Stomach (tissue), 8 donors: ENCODE measurements at regions not wholly inside any gene's neighbourhood (a gene's known extent, or its start where the extent isn't known, plus 50 kb on each side); places are given as distances from the start of the nearest gene placed in this dataset.

Experiments used
- DNase-seq, 2 donors: peaks; one replicate each; pipeline versions ENCODE4 v3.0.0 to v3.0.0-alpha.2; 2013 to 2019
- H3K27ac ChIP-seq, 5 donors: fragments of 200-600 bp in 4 of 5; sonication (generic) in 4 of 5; one replicate each; pipeline ENCODE4 v1.5.1; 2013 to 2019; ENCODE audit warnings: mild to moderate bottlenecking in 1 of 5, moderate library complexity in 1 of 5
- H3K27me3 ChIP-seq, 3 donors: fragments of 200-600 bp; sonication (generic); one replicate each; pipeline ENCODE4 v1.5.1; 2017 to 2019; ENCODE audit warnings: mixed run types in 1 of 3
- H3K36me3 ChIP-seq, 4 donors: fragments of 200-600 bp; sonication (generic); 1 replicate in 3 of 4; 2 replicates in 1 of 4; pipeline ENCODE4 v1.5.1; 2016 to 2019
- H3K4me1 ChIP-seq, 4 donors: fragments of 200-600 bp; sonication (generic); one replicate each; pipeline ENCODE4 v1.5.1; 2016 to 2019
- H3K4me3 ChIP-seq, 4 donors: fragments of 200-600 bp; sonication (generic) in 3 of 4; one replicate each; pipeline ENCODE4 v1.5.1; 2016 to 2019; ENCODE audit warnings: mild to moderate bottlenecking in 1 of 4
- H3K9me3 ChIP-seq, 4 donors: fragments of 200-600 bp; sonication (generic); one replicate each; pipeline ENCODE4 v1.5.1; 2016 to 2019
- CTCF ChIP-seq, 7 experiments: fragments of 450-650 bp in 4 of 7; fragments of 200-600 bp in 3 of 7; sonication (generic) in 3 of 7; IDR thresholded peaks; one replicate each; pipeline ENCODE4 v1.5.1; 2016 to 2019; ENCODE audit warnings: antibody characterized with exemption in 7 of 7, control low read depth in 2 of 7, mild to moderate bottlenecking in 1 of 7
- EP300 ChIP-seq: sonication (generic); formaldehyde crosslinking; IDR thresholded peaks from one replicate; pipeline ENCODE4 v1.6.1; 2017; ENCODE audit warnings: antibody characterized with exemption
- POLR2A ChIP-seq, 4 donors: fragments of 450-650 bp; IDR thresholded peaks; one replicate each; pipeline ENCODE4 v1.6.1; 2016; ENCODE audit warnings: antibody characterized with exemption in 4 of 4, control low read depth in 2 of 4, mild to moderate bottlenecking in 1 of 4, moderate library complexity in 1 of 4
- POLR2AphosphoS5 ChIP-seq, 3 donors: sonication (generic); formaldehyde crosslinking; IDR thresholded peaks; one replicate each; pipeline ENCODE4 v1.6.1; 2016; ENCODE audit warnings: antibody characterized with exemption in 3 of 3
- WGBS, 5 donors: extraction: QIAGEN DNeasy Blood & Tissue Kit in 3 of 5; methylation state at CpG; one replicate each; pipeline versions ENCODE4 v1.1.5 to v1.1.7; 2013 to 2018; 5-methylcytosine and 5-hydroxymethylcytosine counted together
- intact Hi-C: fragments of 100-400 bp; cut with DNase I; formaldehyde crosslinking; loops from one replicate; pipeline ENCODE4 v1.15.1; 2023; ENCODE audit warnings: low total_unique reads
- donor health status: healthy with polysubstance abuse.
- donor health status: Bipolar disorder and iron deficiency.
- donor health status: healthy.

- intact Hi-C loops: no loop called here
Measured at GRCh38 chr11:28457481-28458065, 349.4 kb downstream of the METTL15 start.

GRCh38 chr11:28448186-28448585, 340.0 kb downstream of the METTL15 start:
- Histone ChIP-seq H3K27me3 (no peaks in the 10 kb centered on the region), H3K4me3 (no peak overlapping the region), H3K36me3 (no peaks in the 10 kb centered on the region), H3K4me1 (no peaks in the 10 kb centered on the region), H3K9me3 (no peaks in the 10 kb centered on the region), H3K27ac (no peak overlapping the region)
- no peak for DNase-seq
- WGBS, 5 donors: 82 to 88% (median 86%) methylated on average over 2 of the region's 2 CpGs
- TF ChIP-seq POLR2A (IDR thresholded peaks at IDR 0.05) (no peak), POLR2AphosphoS5 (IDR thresholded peaks at IDR 0.05) (no peak), CTCF (IDR thresholded peaks at IDR 0.05) (no peak), EP300 (no peak)
- intact Hi-C loops: no loop called here

More at GRCh38 chr11:28457481-28458065, 349.4 kb downstream of the METTL15 start:
- Histone ChIP-seq H3K27ac (no peak overlapping the region), H3K4me3 (no peak overlapping the region), H3K9me3 (no peaks in the 10 kb centered on the region), H3K36me3 (no peaks in the 10 kb centered on the region), H3K4me1 (no peaks in the 10 kb centered on the region), H3K27me3 (no peaks in the 10 kb centered on the region)
- DNase-seq: no peak
- TF ChIP-seq EP300 (no peak), POLR2A (IDR thresholded peaks at IDR 0.05) (no peak), POLR2AphosphoS5 (IDR thresholded peaks at IDR 0.05) (no peak), CTCF (IDR thresholded peaks at IDR 0.05) (no peak)
- 68 to 78% (median 73%) methylated on average over 5 of the region's 5 CpGs for WGBS, 5 donors

GRCh38 chr11:28447226-28447625, 339.0 kb downstream of the METTL15 start:
- Histone ChIP-seq H3K4me1 (no peaks in the 10 kb centered on the region), H3K36me3 (no peaks in the 10 kb centered on the region), H3K27me3 (no peaks in the 10 kb centered on the region), H3K27ac (no peak overlapping the region), H3K4me3 (no peak overlapping the region), H3K9me3 (no peaks in the 10 kb centered on the region)
- TF ChIP-seq POLR2AphosphoS5 (IDR thresholded peaks at IDR 0.05) (no peak), POLR2A (IDR thresholded peaks at IDR 0.05) (no peak), CTCF (IDR thresholded peaks at IDR 0.05) (no peak), EP300 (no peak)
- DNase-seq: no peak
- 30 to 84% (median 50%) methylated on average over 1 of the region's 1 CpG for WGBS, 5 donors
- intact Hi-C loops: no loop called here

- intact Hi-C loops: no loop called here
- Histone ChIP-seq H3K27me3 (no peaks in the 10 kb centered on the region), H3K27ac (no peak overlapping the region), H3K4me3 (no peak overlapping the region), H3K9me3 (no peaks in the 10 kb centered on the region), H3K36me3 (no peaks in the 10 kb centered on the region), H3K4me1 (no peaks in the 10 kb centered on the region)
- 84 to 91% (median 90%) methylated on average over 2 of the region's 2 CpGs for WGBS, 5 donors
- no peak for TF ChIP-seq EP300
- TF ChIP-seq POLR2AphosphoS5 (IDR thresholded peaks at IDR 0.05): no peak
- TF ChIP-seq POLR2A (IDR thresholded peaks at IDR 0.05): no peak
- no peak for TF ChIP-seq CTCF (IDR thresholded peaks at IDR 0.05)
- DNase-seq: no peak
Measured at GRCh38 chr11:28442131-28442530, 333.9 kb downstream of the METTL15 start.
